H1 (cell line): ENCODE measurements at regions not wholly inside any gene's neighbourhood (a gene's known extent, or its start where the extent isn't known, plus 50 kb on each side); places are given as distances from the start of the nearest gene placed in this dataset.

Experiments used
- CTCF ChIA-PET: fragments of 300-600 bp; sonication (Branson Sonifier 250); formaldehyde crosslinking; loops from one replicate; lab custom pipeline; 2021; ENCODE audit not compliant: partially characterized antibody; lab: Charles Lee
- POLR2A ChIA-PET: fragments of 300-600 bp; sonication (Branson Sonifier 250); formaldehyde crosslinking; loops from one replicate; lab custom pipeline; 2021; ENCODE audit warnings: inconsistent platforms; ENCODE audit not compliant: partially characterized antibody; lab: Charles Lee
- DNase-seq, 2 experiments: peaks; one replicate each; pipeline versions ENCODE4 v3.0.0 to v3.0.0-alpha.2; 2010 to 2022; ENCODE audit warnings: low spot score in 2 of 2, low read depth in 1 of 2, mixed read lengths in 1 of 2
- FAIRE-seq: peaks from 2 replicates; lab custom pipeline; 2011; peaks lifted over from hg19 to GRCh38; lab: Jason Lieb, UNC
- H2AFZ ChIP-seq: 2 replicates; pipeline ENCODE4 v1.8.1; 2012; ENCODE audit warnings: low read length, inconsistent platforms
- H2AK5ac ChIP-seq: 2 replicates; pipeline ENCODE4 v1.6.1; 2013; ENCODE audit warnings: low read depth, low read length
- H2BK120ac ChIP-seq: replicated peaks from 2 replicates; pipeline ENCODE3; 2013; ENCODE audit warnings: low read depth, low read length, inconsistent platforms
- H2BK12ac ChIP-seq: 2 replicates; pipeline ENCODE4 v1.6.1; 2013; ENCODE audit warnings: low read depth, low read length
- H2BK15ac ChIP-seq: 2 replicates; pipeline ENCODE4 v1.6.1; 2013; ENCODE audit warnings: low read length
- H2BK20ac ChIP-seq: 2 replicates; pipeline ENCODE4 v1.6.1; 2013; ENCODE audit warnings: low read length
- H2BK5ac ChIP-seq: 2 replicates; pipeline ENCODE4 v1.6.1; 2013; ENCODE audit warnings: low read depth, low read length
- H3K14ac ChIP-seq: 2 replicates; pipeline ENCODE4 v1.6.1; 2013; ENCODE audit warnings: inconsistent platforms; ENCODE audit not compliant: insufficient read length
- H3K18ac ChIP-seq: 2 replicates; pipeline ENCODE4 v1.6.1; 2013; ENCODE audit warnings: low read length; ENCODE audit errors: extremely low read depth
- H3K23ac ChIP-seq: 2 replicates; pipeline ENCODE4 v1.6.1; 2013; ENCODE audit warnings: inconsistent platforms; ENCODE audit not compliant: insufficient read length
- H3K23me2 ChIP-seq: 2 replicates; pipeline ENCODE4 v1.6.1; 2013; ENCODE audit warnings: low read depth, low read length
- H3K27ac ChIP-seq: 2 replicates; pipeline ENCODE4 v1.6.1; 2011; ENCODE audit warnings: low read depth, low read length, inconsistent platforms
- H3K27me3 ChIP-seq, 4 experiments: replicated peaks in 1 of 4; 1 replicate in 1 of 4; 2 replicates in 3 of 4; pipeline versions ENCODE4 v1.6.1 to v1.8.1; 2011 to 2013; ENCODE audit warnings: low read length in 3 of 4, mild to moderate bottlenecking in 3 of 4, inconsistent platforms in 2 of 4, mixed read lengths in 2 of 4, moderate library complexity in 1 of 4; ENCODE audit not compliant: control insufficient read depth in 3 of 4, insufficient read depth in 3 of 4; ENCODE audit errors: extremely low read depth in 1 of 4
- H3K36me3 ChIP-seq, 4 experiments: 2 replicates each; pipeline versions ENCODE4 v1.6.1 to v1.8.1; 2011 to 2013; ENCODE audit warnings: mild to moderate bottlenecking in 4 of 4, low read length in 3 of 4, moderate library complexity in 2 of 4, control low read depth in 1 of 4, inconsistent platforms in 1 of 4; ENCODE audit not compliant: insufficient read depth in 4 of 4, control insufficient read depth in 2 of 4
- H3K4ac ChIP-seq: replicated peaks from 2 replicates; pipeline ENCODE3; 2013; ENCODE audit warnings: low read length, low read depth, mixed read lengths, inconsistent platforms; ENCODE audit not compliant: insufficient read length
- H3K4me1 ChIP-seq, 4 experiments: replicated peaks in 1 of 4; 1 replicate in 1 of 4; 2 replicates in 3 of 4; pipeline versions ENCODE4 v1.6.1 to v1.8.1; 2011 to 2013; ENCODE audit warnings: low read length in 3 of 4, inconsistent platforms in 2 of 4, mixed read lengths in 1 of 4; ENCODE audit not compliant: insufficient read depth in 4 of 4, control insufficient read depth in 3 of 4
- H3K4me2 ChIP-seq, 2 experiments: 2 replicates each; pipeline versions ENCODE4 v1.6.1 to v1.8.1; 2011 to 2013; ENCODE audit warnings: low read depth in 2 of 2, low read length in 2 of 2, control low read depth in 1 of 2, inconsistent platforms in 1 of 2, mild to moderate bottlenecking in 1 of 2; ENCODE audit not compliant: insufficient read depth in 1 of 2
- H3K4me3 ChIP-seq, 4 experiments: fragments of 200-600, 300-600 bp in 1 of 4; sonication (generic), shearing (Covaris generic), sonication (Bioruptor Twin) in 1 of 4; 2 replicates each; pipeline versions ENCODE4 v1.5.1 to v1.8.1; 2011 to 2016; ENCODE audit warnings: low read length in 4 of 4, low read depth in 3 of 4, control low read depth in 2 of 4, inconsistent platforms in 2 of 4, mild to moderate bottlenecking in 2 of 4, mixed read lengths in 1 of 4, moderate library complexity in 1 of 4; ENCODE audit not compliant: insufficient read depth in 2 of 4; ENCODE audit errors: extremely low read depth in 1 of 4
- H3K56ac ChIP-seq: replicated peaks from 2 replicates; pipeline ENCODE3; 2013; ENCODE audit warnings: low read depth, mild to moderate bottlenecking, mixed read lengths, low read length, inconsistent platforms; ENCODE audit not compliant: insufficient read length
- H3K79me1 ChIP-seq: 2 replicates; pipeline ENCODE4 v1.6.1; 2013; ENCODE audit warnings: low read depth, low read length, control low read depth
- H3K79me2 ChIP-seq, 2 experiments: 2 replicates each; pipeline versions ENCODE4 v1.6.1 to v1.8.1; 2012 to 2013; ENCODE audit warnings: low read length in 2 of 2, mild to moderate bottlenecking in 2 of 2, inconsistent platforms in 1 of 2; ENCODE audit not compliant: insufficient read depth in 2 of 2, control insufficient read depth in 1 of 2
- H3K9ac ChIP-seq, 4 experiments: replicated peaks in 1 of 4; 1 replicate in 1 of 4; 2 replicates in 3 of 4; pipeline versions ENCODE4 v1.6.1 to v1.8.1; 2011 to 2013; ENCODE audit warnings: low read depth in 3 of 4, low read length in 3 of 4, control low read depth in 2 of 4, mild to moderate bottlenecking in 2 of 4, moderate library complexity in 2 of 4, inconsistent platforms in 1 of 4; ENCODE audit errors: extremely low read depth in 1 of 4
- H3K9me3 ChIP-seq, 2 experiments: 2 replicates each; pipeline versions ENCODE4 v1.6.1 to v1.8.1; 2012 to 2013; ENCODE audit warnings: mild to moderate bottlenecking in 2 of 2, moderate library complexity in 2 of 2, control low read depth in 1 of 2, inconsistent platforms in 1 of 2, low read depth in 1 of 2, low read length in 1 of 2, mixed read lengths in 1 of 2; ENCODE audit not compliant: insufficient read depth in 2 of 2
- H4K20me1 ChIP-seq, 2 experiments: replicated peaks in 1 of 2; 2 replicates each; pipeline versions ENCODE3 to v1.8.1; 2011 to 2013; ENCODE audit warnings: inconsistent platforms in 2 of 2, low read length in 2 of 2, mild to moderate bottlenecking in 1 of 2; ENCODE audit not compliant: insufficient read depth in 2 of 2, control insufficient read depth in 1 of 2
- H4K5ac ChIP-seq: 2 replicates; pipeline ENCODE4 v1.6.1; 2013; ENCODE audit warnings: low read length, low read depth, mixed read lengths, inconsistent platforms; ENCODE audit not compliant: insufficient read length
- H4K8ac ChIP-seq: 2 replicates; pipeline ENCODE4 v1.8.0; 2013; ENCODE audit warnings: mild to moderate bottlenecking, moderate library complexity, low read length, inconsistent platforms; ENCODE audit not compliant: insufficient read depth; ENCODE audit errors: extremely low read depth
- H4K91ac ChIP-seq: replicated peaks from 2 replicates; pipeline ENCODE3; 2013; ENCODE audit warnings: low read length, mixed read lengths, inconsistent platforms; ENCODE audit not compliant: insufficient read length
- CHD2 ChIP-seq: IDR thresholded peaks from 2 replicates; pipeline ENCODE4 v1.6.1; 2012; ENCODE audit warnings: low read length, improper control_type of control experiment
- CREB1 ChIP-seq: IDR thresholded peaks from 2 replicates; pipeline ENCODE4 v1.6.1; 2012; ENCODE audit warnings: inconsistent platforms
- SIX5 ChIP-seq: IDR thresholded peaks from 2 replicates; pipeline ENCODE4 v1.6.1; 2011; ENCODE audit warnings: mild to moderate bottlenecking, low read depth, low read length
- WGBS, 2 experiments: shearing (Covaris generic) in 1 of 2; methylation state at CpG; one replicate each; pipeline versions ENCODE4 v1.1.6 to v1.1.7; 2013 to 2015; ENCODE audit warnings: low lambda C conversion rate in 2 of 2, mixed read lengths in 2 of 2, inconsistent platforms in 1 of 2, low coverage in 1 of 2, missing lambda C conversion rate in 1 of 2; ENCODE audit not compliant: insufficient replicate concordance in 2 of 2, insufficient coverage in 1 of 2, insufficient read length in 1 of 2; ENCODE audit errors: extremely low coverage in 1 of 2, missing lambda C conversion rate in 1 of 2; 5-methylcytosine and 5-hydroxymethylcytosine counted together
- TF ChIP-seq, protein P1 (sequence below): IDR thresholded peaks from 2 replicates; pipeline ENCODE4 v1.6.1; 2012; ENCODE audit warnings: inconsistent platforms

DNA sequence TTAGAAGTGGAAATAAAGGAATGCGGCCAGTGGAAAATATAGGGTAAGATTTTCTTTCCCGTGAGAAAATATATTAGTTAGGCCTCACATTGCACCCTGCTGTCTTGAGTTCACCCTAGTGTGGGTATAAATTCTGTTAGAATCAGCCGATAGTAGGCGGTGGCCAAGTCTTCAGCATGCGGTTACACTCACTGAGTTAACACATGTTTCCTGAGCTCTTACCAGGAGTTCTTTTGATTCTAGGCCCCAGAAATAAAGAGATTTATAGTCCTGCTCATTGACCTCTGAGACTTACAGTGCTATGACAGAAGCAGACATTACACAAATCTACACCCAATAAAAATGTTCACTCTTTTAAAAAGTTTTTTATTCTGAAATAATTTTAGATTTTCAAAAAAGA, 279.3 kb upstream of the LRRC7 start:
- Histone ChIP-seq H3K18ac (no peak overlapping the region), H3K56ac (no peak overlapping the region), H3K4me1 (peaks cover 0 to 5% (median 2%) of the 10 kb centered on the region in 4 experiments; a peak in 2 of 7 replicates), H3K9ac (no peak overlapping the region), H3K27me3 (no peaks in the 10 kb centered on the region), H3K9me3 (no peaks in the 10 kb centered on the region), H2AK5ac (no peak overlapping the region), H3K4ac (no peak overlapping the region), H3K79me2 (no peaks in the 10 kb centered on the region), H3K27ac (no peak overlapping the region), H2AFZ (no peak overlapping the region), H3K4me2 (no peak overlapping the region), H3K4me3 (no peak overlapping the region), H3K14ac (no peak overlapping the region), H2BK120ac (no peak overlapping the region), H4K91ac (no peak overlapping the region), H3K23me2 (no peaks in the 10 kb centered on the region), H2BK15ac (no peak overlapping the region), H4K5ac (no peak overlapping the region), H4K20me1 (no peaks in the 10 kb centered on the region), H2BK5ac (no peak overlapping the region), H3K36me3 (no peaks in the 10 kb centered on the region), H3K79me1 (no peaks in the 10 kb centered on the region), H2BK12ac (no peak overlapping the region), H4K8ac (no peak overlapping the region), H2BK20ac (no peak overlapping the region), H3K23ac (no peak overlapping the region)
- FAIRE-seq, result no peak
- TF ChIP-seq CHD2 (no peak), SIX5 (no peak), CREB1 (no peak)
- TF ChIP-seq, protein P1, sequence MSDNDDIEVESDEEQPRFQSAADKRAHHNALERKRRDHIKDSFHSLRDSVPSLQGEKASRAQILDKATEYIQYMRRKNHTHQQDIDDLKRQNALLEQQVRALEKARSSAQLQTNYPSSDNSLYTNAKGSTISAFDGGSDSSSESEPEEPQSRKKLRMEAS, result no peak
- ChIA-PET CTCF (no interaction called here), POLR2A (no interaction called here)
- WGBS, 2 experiments, result 88% methylated on average over 5 of the region's 5 CpGs; no CpG with 5 or more reads in 1 of the 2 experiments
- DNase-seq, result no peak
